ENCODE measurements at regions not wholly inside any gene's neighbourhood (a gene's known extent, or its start where the extent isn't known, plus 50 kb on each side); places are given as distances from the start of the nearest gene placed in this dataset.

GRCh38 chr4:181200076-181200475, 1043.1 kb upstream of the TENM3 start:
- Mint-ChIP-seq H3K9me3 (peaks cover 2 to 12% (median 7%) of the 10 kb centered on the region in 7 donors), H3K4me3 (no peak overlapping the region), H3K36me3 (no peaks in the 10 kb centered on the region), H3K27me3 (no peaks in the 10 kb centered on the region), H3K27ac (no peak overlapping the region), H3K4me1 (no peaks in the 10 kb centered on the region)
- Histone ChIP-seq H3K27me3 (ENCODE audit: control insufficient read depth, insufficient read depth, low read length) (no peaks in the 10 kb centered on the region), H3K27ac (ENCODE audit: insufficient read depth, low read length, poor library complexity, severe bottlenecking) (no peak overlapping the region), H3K4me3 (ENCODE audit: low read depth, low read length) (no peak overlapping the region), H3K4me1 (ENCODE audit: control insufficient read depth, insufficient read depth, low read length, poor library complexity, severe bottlenecking) (no peaks in the 10 kb centered on the region), H3K9me3 (ENCODE audit: control insufficient read depth in 2 of 2, low read length in 2 of 2) (no peaks in the 10 kb centered on the region), H3K36me3 (ENCODE audit: control insufficient read depth, insufficient read depth, low read length) (no peaks in the 10 kb centered on the region)
- ATAC-seq (ENCODE audit: low read depth in 2 of 2), result no peak
- no peak for DNase-seq

- no peaks in the 10 kb centered on the region for H3K36me3 ChIP-seq (ENCODE audit: control insufficient read depth, insufficient read depth, low read length)
Measured at GRCh38 chr4:181202240-181202639, 1041.0 kb upstream of the TENM3 start.

GRCh38 chr4:181204109-181204508, 1039.1 kb upstream of the TENM3 start:
- no peaks in the 10 kb centered on the region for H3K9me3 ChIP-seq (ENCODE audit: control insufficient read depth in 2 of 2, low read length in 2 of 2)
- no peak overlapping the region for H3K4me3 Mint-ChIP-seq
- H3K36me3 Mint-ChIP-seq, result no peaks in the 10 kb centered on the region
- H3K4me3 ChIP-seq (ENCODE audit: low read depth, low read length), result no peak overlapping the region
- no peaks in the 10 kb centered on the region for H3K4me1 ChIP-seq (ENCODE audit: control insufficient read depth, insufficient read depth, low read length, poor library complexity, severe bottlenecking)
- H3K27ac ChIP-seq (ENCODE audit: insufficient read depth, low read length, poor library complexity, severe bottlenecking), result no peak overlapping the region
- DNase-seq (no peak), ATAC-seq (ENCODE audit: low read depth in 2 of 2) (no peak)
- peaks cover 2 to 11% (median 7%) of the 10 kb centered on the region in 7 donors for H3K9me3 Mint-ChIP-seq
- no peaks in the 10 kb centered on the region for H3K27me3 ChIP-seq (ENCODE audit: control insufficient read depth, insufficient read depth, low read length)
- H3K27me3 Mint-ChIP-seq, result no peaks in the 10 kb centered on the region
- no peaks in the 10 kb centered on the region for H3K36me3 ChIP-seq (ENCODE audit: control insufficient read depth, insufficient read depth, low read length)
- H3K4me1 Mint-ChIP-seq, result no peaks in the 10 kb centered on the region
- H3K27ac Mint-ChIP-seq, result no peak overlapping the region

More at GRCh38 chr4:181202240-181202639, 1041.0 kb upstream of the TENM3 start:
- Histone ChIP-seq H3K4me1 (ENCODE audit: control insufficient read depth, insufficient read depth, low read length, poor library complexity, severe bottlenecking) (no peaks in the 10 kb centered on the region), H3K27me3 (ENCODE audit: control insufficient read depth, insufficient read depth, low read length) (no peaks in the 10 kb centered on the region), H3K4me3 (ENCODE audit: low read depth, low read length) (no peak overlapping the region), H3K9me3 (ENCODE audit: control insufficient read depth in 2 of 2, low read length in 2 of 2) (no peaks in the 10 kb centered on the region), H3K27ac (ENCODE audit: insufficient read depth, low read length, poor library complexity, severe bottlenecking) (no peak overlapping the region)
- no peak overlapping the region for H3K27ac Mint-ChIP-seq
- peaks cover 0 to 12% (median 7%) of the 10 kb centered on the region in 7 donors for H3K9me3 Mint-ChIP-seq
- H3K36me3 Mint-ChIP-seq, result no peaks in the 10 kb centered on the region
- H3K27me3 Mint-ChIP-seq, result no peaks in the 10 kb centered on the region
- no peak for DNase-seq
- H3K4me3 Mint-ChIP-seq, result no peak overlapping the region
- no peak for ATAC-seq (ENCODE audit: low read depth in 2 of 2)
- H3K4me1 Mint-ChIP-seq, result no peaks in the 10 kb centered on the region

- no peak overlapping the region for H3K27ac ChIP-seq (ENCODE audit: insufficient read depth, low read length, poor library complexity, severe bottlenecking)
- H3K4me3 ChIP-seq (ENCODE audit: low read depth, low read length), result no peak overlapping the region
- DNase-seq (no peak), ATAC-seq (ENCODE audit: low read depth in 2 of 2) (no peak)
- Mint-ChIP-seq H3K4me1 (no peaks in the 10 kb centered on the region), H3K9me3 (peaks cover 4 to 9% (median 8%) of the 10 kb centered on the region in 7 donors), H3K4me3 (no peak overlapping the region), H3K27me3 (no peaks in the 10 kb centered on the region), H3K27ac (no peak overlapping the region), H3K36me3 (no peaks in the 10 kb centered on the region)
- H3K36me3 ChIP-seq (ENCODE audit: control insufficient read depth, insufficient read depth, low read length), result no peaks in the 10 kb centered on the region
- no peaks in the 10 kb centered on the region for H3K27me3 ChIP-seq (ENCODE audit: control insufficient read depth, insufficient read depth, low read length)
- peaks cover 0 to 4% of the 10 kb centered on the region in 2 experiments for H3K9me3 ChIP-seq (ENCODE audit: control insufficient read depth in 2 of 2, low read length in 2 of 2)
- H3K4me1 ChIP-seq (ENCODE audit: control insufficient read depth, insufficient read depth, low read length, poor library complexity, severe bottlenecking), result no peaks in the 10 kb centered on the region
Measured at GRCh38 chr4:181213551-181213950, 1029.7 kb upstream of the TENM3 start.

GRCh38 chr4:181216501-181216900, 1026.7 kb upstream of the TENM3 start:
- H3K4me3 Mint-ChIP-seq, result no peak overlapping the region
- Histone ChIP-seq H3K4me1 (ENCODE audit: control insufficient read depth, insufficient read depth, low read length, poor library complexity, severe bottlenecking) (no peaks in the 10 kb centered on the region), H3K4me3 (ENCODE audit: low read depth, low read length) (no peak overlapping the region), H3K36me3 (ENCODE audit: control insufficient read depth, insufficient read depth, low read length) (no peaks in the 10 kb centered on the region), H3K9me3 (ENCODE audit: control insufficient read depth in 2 of 2, low read length in 2 of 2) (peaks cover 0 to 4% of the 10 kb centered on the region in 2 experiments), H3K27ac (ENCODE audit: insufficient read depth, low read length, poor library complexity, severe bottlenecking) (no peak overlapping the region), H3K27me3 (ENCODE audit: control insufficient read depth, insufficient read depth, low read length) (no peaks in the 10 kb centered on the region)
- ATAC-seq (ENCODE audit: low read depth in 2 of 2) (no peak), DNase-seq (no peak)
- no peak overlapping the region for H3K27ac Mint-ChIP-seq
- no peaks in the 10 kb centered on the region for H3K36me3 Mint-ChIP-seq
- no peaks in the 10 kb centered on the region for H3K27me3 Mint-ChIP-seq
- no peaks in the 10 kb centered on the region for H3K4me1 Mint-ChIP-seq
- H3K9me3 Mint-ChIP-seq, result peaks cover 1 to 8% (median 4%) of the 10 kb centered on the region in 7 donors

GRCh38 chr4:181219783-181220416, 1023.3 kb upstream of the TENM3 start:
- no peaks in the 10 kb centered on the region for H3K36me3 Mint-ChIP-seq
- Histone ChIP-seq H3K27me3 (ENCODE audit: control insufficient read depth, insufficient read depth, low read length) (no peaks in the 10 kb centered on the region), H3K9me3 (ENCODE audit: control insufficient read depth in 2 of 2, low read length in 2 of 2) (peaks cover 0 to 4% of the 10 kb centered on the region in 2 experiments), H3K27ac (ENCODE audit: insufficient read depth, low read length, poor library complexity, severe bottlenecking) (no peak overlapping the region), H3K36me3 (ENCODE audit: control insufficient read depth, insufficient read depth, low read length) (no peaks in the 10 kb centered on the region), H3K4me3 (ENCODE audit: low read depth, low read length) (no peak overlapping the region), H3K4me1 (ENCODE audit: control insufficient read depth, insufficient read depth, low read length, poor library complexity, severe bottlenecking) (no peaks in the 10 kb centered on the region)
- no peak overlapping the region for H3K4me3 Mint-ChIP-seq
- no peak overlapping the region for H3K27ac Mint-ChIP-seq
- ATAC-seq (ENCODE audit: low read depth in 2 of 2) (no peak), DNase-seq (no peak)
- no peaks in the 10 kb centered on the region for H3K4me1 Mint-ChIP-seq
- no peaks in the 10 kb centered on the region for H3K27me3 Mint-ChIP-seq
- H3K9me3 Mint-ChIP-seq, result peaks cover 0 to 6% (median 2%) of the 10 kb centered on the region in 7 donors

GRCh38 chr4:181224852-181225251, 1018.4 kb upstream of the TENM3 start:
- no peak overlapping the region for H3K4me3 Mint-ChIP-seq
- H3K27ac ChIP-seq (ENCODE audit: insufficient read depth, low read length, poor library complexity, severe bottlenecking), result no peak overlapping the region
- H3K36me3 ChIP-seq (ENCODE audit: control insufficient read depth, insufficient read depth, low read length), result no peaks in the 10 kb centered on the region
- H3K27me3 ChIP-seq (ENCODE audit: control insufficient read depth, insufficient read depth, low read length), result no peaks in the 10 kb centered on the region
- no peak overlapping the region for H3K27ac Mint-ChIP-seq
- no peaks in the 10 kb centered on the region for H3K4me1 ChIP-seq (ENCODE audit: control insufficient read depth, insufficient read depth, low read length, poor library complexity, severe bottlenecking)
- no peaks in the 10 kb centered on the region for H3K36me3 Mint-ChIP-seq
- no peaks in the 10 kb centered on the region for H3K4me1 Mint-ChIP-seq
- H3K9me3 ChIP-seq (ENCODE audit: control insufficient read depth in 2 of 2, low read length in 2 of 2), result no peaks in the 10 kb centered on the region
- peaks cover 0 to 14% (median 2%) of the 10 kb centered on the region in 7 donors for H3K9me3 Mint-ChIP-seq
- DNase-seq (no peak), ATAC-seq (ENCODE audit: low read depth in 2 of 2) (no peak)
- no peaks in the 10 kb centered on the region for H3K27me3 Mint-ChIP-seq
- H3K4me3 ChIP-seq (ENCODE audit: low read depth, low read length), result no peak overlapping the region

- H3K4me3 ChIP-seq (ENCODE audit: low read depth, low read length), result no peak overlapping the region
- H3K27ac Mint-ChIP-seq, result no peak overlapping the region
- no peak overlapping the region for H3K4me3 Mint-ChIP-seq
- no peak for ATAC-seq (ENCODE audit: low read depth in 2 of 2)
- H3K36me3 ChIP-seq (ENCODE audit: control insufficient read depth, insufficient read depth, low read length), result no peaks in the 10 kb centered on the region
- no peak overlapping the region for H3K27ac ChIP-seq (ENCODE audit: insufficient read depth, low read length, poor library complexity, severe bottlenecking)
- DNase-seq, result no peak
- no peaks in the 10 kb centered on the region for H3K36me3 Mint-ChIP-seq
- no peaks in the 10 kb centered on the region for H3K27me3 Mint-ChIP-seq
- H3K9me3 Mint-ChIP-seq, result peaks cover 0 to 14% (median 1%) of the 10 kb centered on the region in 7 donors
- no peaks in the 10 kb centered on the region for H3K9me3 ChIP-seq (ENCODE audit: control insufficient read depth in 2 of 2, low read length in 2 of 2)
- no peaks in the 10 kb centered on the region for H3K4me1 Mint-ChIP-seq
- H3K4me1 ChIP-seq (ENCODE audit: control insufficient read depth, insufficient read depth, low read length, poor library complexity, severe bottlenecking), result no peaks in the 10 kb centered on the region
- H3K27me3 ChIP-seq (ENCODE audit: control insufficient read depth, insufficient read depth, low read length), result no peaks in the 10 kb centered on the region
Measured at GRCh38 chr4:181225616-181226261, 1017.5 kb upstream of the TENM3 start.
